Aorta (tissue), 5 donors: ENCODE measurements at regions not wholly inside any gene's neighbourhood (a gene's known extent, or its start where the extent isn't known, plus 50 kb on each side); places are given as distances from the start of the nearest gene placed in this dataset.

Source experiments
- ATAC-seq: fragments of 200-7000 bp; cut with Tn5 transposase; one replicate; pipeline ENCODE4 v1.9.1; 2022; ENCODE audit warnings: moderate library complexity; ENCODE audit not compliant: low FRiP score
- DNase-seq, 2 donors: peaks; one replicate each; pipeline ENCODE4 v3.0.0-alpha.2; 2020
- H3K27ac ChIP-seq, 2 donors: one replicate each; pipeline ENCODE4 v1.5.1; 2013; ENCODE audit warnings: low read length in 2 of 2, mild to moderate bottlenecking in 2 of 2, moderate library complexity in 2 of 2, control low read depth in 1 of 2, inconsistent platforms in 1 of 2, low read depth in 1 of 2
- H3K27me3 ChIP-seq, 2 donors: one replicate each; pipeline ENCODE4 v1.6.1; 2013; ENCODE audit warnings: control low read depth in 1 of 2, low read length in 1 of 2, mild to moderate bottlenecking in 1 of 2, moderate library complexity in 1 of 2; ENCODE audit not compliant: insufficient read depth in 2 of 2, control insufficient read depth in 1 of 2
- H3K36me3 ChIP-seq, 2 donors: one replicate each; pipeline ENCODE4 v1.6.1; 2013; ENCODE audit warnings: control low read depth in 1 of 2, low read length in 1 of 2, mild to moderate bottlenecking in 1 of 2; ENCODE audit not compliant: insufficient read depth in 2 of 2, control insufficient read depth in 1 of 2
- H3K4me1 ChIP-seq, 2 donors: one replicate each; pipeline ENCODE4 v1.6.1; 2013; ENCODE audit warnings: low read length in 2 of 2, control low read depth in 1 of 2, mild to moderate bottlenecking in 1 of 2, moderate library complexity in 1 of 2; ENCODE audit not compliant: insufficient read depth in 2 of 2, control insufficient read depth in 1 of 2
- H3K4me3 ChIP-seq, 2 donors: one replicate each; pipeline ENCODE4 v1.5.1; 2013; ENCODE audit warnings: low read length in 2 of 2, control low read depth in 1 of 2, mild to moderate bottlenecking in 1 of 2
- H3K9me3 ChIP-seq: one replicate; pipeline ENCODE4 v1.6.1; 2013; ENCODE audit warnings: mild to moderate bottlenecking, low read length; ENCODE audit not compliant: control insufficient read depth
- WGBS, 2 donors: extraction: QIAGEN DNeasy Blood & Tissue Kit; methylation state at CpG; one replicate each; pipeline ENCODE4 v1.1.7; 2013; 5-methylcytosine and 5-hydroxymethylcytosine counted together
- intact Hi-C, 2 donors: fragments of 100-400 bp; cut with DNase I; formaldehyde crosslinking; loops; one replicate each; pipeline versions ENCODE4 v1.14.2 to v1.15.0; 2022
- donor health status: healthy with polysubstance abuse.
- donor health status: Bipolar disorder and iron deficiency.
- donor health status: DM: no; HTN: no; CAD: no.
- donor health status: DM: no; HTN: no; CAD: no.
- donor health status: DM: yes; HTN: yes; CAD: no.

DNA sequence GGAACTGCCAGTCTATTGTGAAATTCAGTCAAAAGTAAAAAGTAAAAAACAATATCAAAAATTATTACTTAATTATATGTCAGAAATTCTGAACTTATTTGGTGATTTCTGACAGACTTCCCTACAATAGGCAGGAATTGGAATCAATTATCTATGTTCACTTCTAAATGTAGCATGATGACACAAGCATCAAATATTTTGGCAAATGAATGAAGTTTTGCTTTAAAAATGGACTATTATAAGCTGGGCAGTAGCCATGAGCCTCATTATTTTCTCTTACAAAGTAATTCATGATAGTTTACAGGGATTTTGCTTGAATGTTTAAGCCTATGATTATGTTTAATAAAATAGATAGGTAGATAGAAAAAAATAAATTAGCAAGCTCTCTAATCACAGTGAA is 582.6 kb downstream of the SLITRK6 start:
- intact Hi-C loops, result no loop called here
- Histone ChIP-seq H3K27ac (no peak overlapping the region), H3K27me3 (no peaks in the 10 kb centered on the region), H3K4me1 (no peaks in the 10 kb centered on the region), H3K9me3 (no peaks in the 10 kb centered on the region), H3K4me3 (no peak overlapping the region), H3K36me3 (no peaks in the 10 kb centered on the region)
- DNase-seq (no peak), ATAC-seq (no peak)

- no peaks in the 10 kb centered on the region for H3K4me1 ChIP-seq
- intact Hi-C loops, result no loop called here
- no peaks in the 10 kb centered on the region for H3K36me3 ChIP-seq
- WGBS, 2 donors, result 85 to 91% methylated on average over 2 of the region's 2 CpGs
- no peak overlapping the region for H3K4me3 ChIP-seq
- ATAC-seq, result no peak
- DNase-seq, result no peak
- no peaks in the 10 kb centered on the region for H3K27me3 ChIP-seq
- no peaks in the 10 kb centered on the region for H3K9me3 ChIP-seq
- no peak overlapping the region for H3K27ac ChIP-seq
These were observed 586.5 kb downstream of the SLITRK6 start for GRCh38 chr13:85212692-85213091.

DNA sequence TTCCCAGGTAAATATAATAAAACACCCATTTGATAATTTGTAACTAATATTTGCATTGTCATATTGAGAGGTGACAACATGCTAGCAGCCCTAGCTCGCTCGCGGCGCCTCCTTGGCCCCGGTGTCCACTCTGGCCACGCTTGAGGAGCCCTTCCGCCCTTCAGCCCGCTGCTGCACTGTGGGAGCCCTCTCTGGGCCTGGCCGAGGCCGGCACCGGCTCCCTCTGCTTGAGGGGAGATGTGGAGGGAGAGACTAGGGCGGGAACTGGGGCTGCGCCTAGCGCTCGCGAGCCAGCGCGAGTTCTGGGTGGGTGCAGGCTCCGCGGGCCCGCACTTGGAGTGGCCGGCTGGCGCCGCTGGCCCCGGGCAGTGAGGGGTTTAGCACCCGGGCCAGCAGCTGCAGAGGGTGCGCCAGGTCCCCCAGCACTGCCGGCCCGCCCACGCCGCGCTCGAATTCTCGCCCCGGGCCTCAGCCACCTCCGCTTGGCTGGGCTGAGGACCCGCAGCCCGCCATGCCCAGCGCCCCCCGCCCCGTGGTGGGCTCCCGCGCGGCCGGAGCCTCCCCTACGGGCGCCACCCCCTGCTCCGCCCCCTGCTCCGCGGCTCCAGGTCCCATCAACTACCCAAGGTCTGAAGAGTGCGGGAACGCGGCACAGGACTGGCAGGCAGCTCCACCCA is 594.4 kb downstream of the SLITRK6 start:
- 80 to 88% methylated on average over 46 to 53 of the region's 53 CpGs for WGBS, 2 donors
- ATAC-seq, result no peak

DNA sequence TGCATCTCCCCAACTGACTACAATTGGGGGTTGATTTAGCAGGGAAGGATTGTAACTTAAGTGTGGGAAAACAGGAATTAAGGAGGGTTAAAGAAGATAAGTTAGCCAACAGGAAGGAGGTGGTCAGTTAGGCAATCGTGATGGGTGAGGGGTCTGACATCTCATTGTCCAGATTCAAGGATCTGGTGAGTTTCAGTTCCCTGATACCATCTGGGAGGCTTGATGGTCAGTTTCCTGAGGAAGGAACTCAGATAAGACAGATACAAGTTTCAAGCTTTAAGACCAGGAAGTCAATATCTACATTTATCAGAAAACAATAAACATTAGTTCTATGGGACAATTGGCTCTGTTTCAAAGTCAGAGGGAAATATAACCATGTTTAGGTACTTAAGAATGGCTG is 601.8 kb downstream of the SLITRK6 start:
- Histone ChIP-seq H3K4me1 (no peaks in the 10 kb centered on the region), H3K27ac (no peak overlapping the region), H3K4me3 (no peak overlapping the region), H3K9me3 (peaks cover 1% of the 10 kb centered on the region), H3K27me3 (no peaks in the 10 kb centered on the region), H3K36me3 (no peaks in the 10 kb centered on the region)
- 67 to 93% methylated on average over 1 of the region's 1 CpG for WGBS, 2 donors
- DNase-seq (no peak), ATAC-seq (no peak)
- intact Hi-C loops, result no loop called here

More for the DNA sequence above, 594.4 kb downstream of the SLITRK6 start:
- Histone ChIP-seq H3K27ac (no peak overlapping the region), H3K9me3 (peaks cover 2% of the 10 kb centered on the region), H3K4me1 (no peaks in the 10 kb centered on the region), H3K27me3 (no peaks in the 10 kb centered on the region), H3K4me3 (no peak overlapping the region), H3K36me3 (no peaks in the 10 kb centered on the region)
- peak in 1 of 2 donors; percentile 67 for DNase-seq
- intact Hi-C loops, result no loop called here

- intact Hi-C loops, result no loop called here
These were observed 604.7 kb downstream of the SLITRK6 start for GRCh38 chr13:85194482-85194881.

GRCh38 chr13:85191996-85192718 is 607.1 kb downstream of the SLITRK6 start:
- Histone ChIP-seq H3K4me1 (no peaks in the 10 kb centered on the region), H3K4me3 (no peak overlapping the region), H3K27me3 (no peaks in the 10 kb centered on the region), H3K36me3 (no peaks in the 10 kb centered on the region), H3K9me3 (peaks cover under 1% of the 10 kb centered on the region), H3K27ac (no peak overlapping the region)
- ATAC-seq (no peak), DNase-seq (no peak)
- 90 to 91% methylated on average over 1 of the region's 1 CpG for WGBS, 2 donors
- intact Hi-C loops, result no loop called here

More at GRCh38 chr13:85194482-85194881, 604.7 kb downstream of the SLITRK6 start:
- Histone ChIP-seq H3K4me3 (no peak overlapping the region), H3K36me3 (no peaks in the 10 kb centered on the region), H3K4me1 (no peaks in the 10 kb centered on the region), H3K27ac (no peak overlapping the region), H3K27me3 (no peaks in the 10 kb centered on the region), H3K9me3 (peaks cover 1% of the 10 kb centered on the region)
- DNase-seq (no peak), ATAC-seq (no peak)

- intact Hi-C loops, result no loop called here
- ATAC-seq (no peak), DNase-seq (no peak)
- Histone ChIP-seq H3K36me3 (no peaks in the 10 kb centered on the region), H3K4me1 (no peaks in the 10 kb centered on the region), H3K9me3 (no peaks in the 10 kb centered on the region), H3K27ac (no peak overlapping the region), H3K4me3 (no peak overlapping the region), H3K27me3 (no peaks in the 10 kb centered on the region)
- WGBS, 2 donors, result 63% methylated on average over 2 of the region's 2 CpGs
These were observed 612.7 kb downstream of the SLITRK6 start for GRCh38 chr13:85186356-85187045.

DNA sequence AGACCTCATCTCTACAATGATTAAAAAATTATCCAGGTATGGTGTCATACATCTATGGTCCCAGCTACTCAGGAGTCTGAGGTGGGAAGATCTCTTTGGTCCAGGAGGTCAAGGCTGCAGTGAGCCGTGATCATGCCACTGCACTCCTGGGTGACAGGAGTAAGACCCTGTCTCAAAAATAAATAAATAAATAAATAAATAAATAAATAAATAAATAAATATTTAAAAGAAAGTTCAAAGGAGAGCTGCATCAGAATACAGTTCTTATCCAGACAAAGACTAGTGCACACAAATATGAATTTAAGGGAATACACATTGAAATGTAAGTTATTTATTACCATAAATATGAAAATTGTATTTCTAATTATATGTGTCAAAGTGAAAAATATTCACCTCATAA is 624.9 kb downstream of the SLITRK6 start:
- H3K4me1 ChIP-seq, result no peaks in the 10 kb centered on the region
- H3K4me3 ChIP-seq, result no peak overlapping the region
- DNase-seq, result no peak
- no peaks in the 10 kb centered on the region for H3K36me3 ChIP-seq
- WGBS, 2 donors, result 91 to 97% methylated on average over 1 of the region's 1 CpG
- no peaks in the 10 kb centered on the region for H3K27me3 ChIP-seq
- H3K9me3 ChIP-seq, result no peaks in the 10 kb centered on the region
- intact Hi-C loops, result no loop called here
- ATAC-seq, result no peak
- no peak overlapping the region for H3K27ac ChIP-seq

GRCh38 chr13:85170372-85170771 is 628.8 kb downstream of the SLITRK6 start:
- intact Hi-C loops, result no loop called here
- Histone ChIP-seq H3K36me3 (no peaks in the 10 kb centered on the region), H3K4me3 (no peak overlapping the region), H3K27me3 (no peaks in the 10 kb centered on the region), H3K27ac (no peak overlapping the region), H3K9me3 (no peaks in the 10 kb centered on the region), H3K4me1 (no peaks in the 10 kb centered on the region)
- 39 to 51% methylated on average over 1 of the region's 1 CpG for WGBS, 2 donors
- ATAC-seq (no peak), DNase-seq (no peak)
